ENCODE measurements at regions not wholly inside any gene's neighbourhood (a gene's known extent, or its start where the extent isn't known, plus 50 kb on each side); places are given as distances from the start of the nearest gene placed in this dataset.
"Not testable (repeated sequence)": the region's sequence is repeated elsewhere in the genome, so short reads cannot be mapped to it uniquely, and the experiment has no call there.

DNA sequence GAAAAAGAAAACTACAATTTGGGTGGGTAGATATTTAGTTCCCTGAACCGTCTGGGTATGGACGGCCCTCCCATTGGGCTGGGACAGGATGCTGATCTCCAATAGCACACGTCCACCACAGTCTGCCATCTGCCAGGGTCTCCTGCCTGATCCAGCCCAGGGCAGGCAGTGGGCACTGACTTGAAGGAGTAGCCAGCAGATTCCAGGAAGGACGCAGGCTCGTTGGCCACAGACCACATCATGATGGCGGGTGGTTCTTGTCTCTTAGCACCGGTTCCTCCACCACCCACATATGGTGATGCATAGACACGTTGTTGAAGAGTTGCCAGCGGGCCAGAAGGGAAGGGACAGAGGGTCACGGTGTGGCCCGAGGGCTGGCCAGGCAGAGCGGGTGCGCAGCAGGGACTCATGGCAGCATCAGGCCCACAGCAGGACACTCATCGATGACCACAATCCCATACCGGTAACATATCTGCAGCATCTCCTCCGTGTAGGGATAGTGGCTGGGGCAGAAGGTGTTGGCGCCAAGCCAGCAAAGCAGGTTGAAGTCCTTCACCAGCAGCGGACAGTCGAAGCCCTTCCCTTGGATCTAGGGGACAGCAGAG lies 155.8 kb upstream of the FAM174A start:
- DNase-seq (ENCODE audit: low spot score): not testable (repeated sequence)

DNA sequence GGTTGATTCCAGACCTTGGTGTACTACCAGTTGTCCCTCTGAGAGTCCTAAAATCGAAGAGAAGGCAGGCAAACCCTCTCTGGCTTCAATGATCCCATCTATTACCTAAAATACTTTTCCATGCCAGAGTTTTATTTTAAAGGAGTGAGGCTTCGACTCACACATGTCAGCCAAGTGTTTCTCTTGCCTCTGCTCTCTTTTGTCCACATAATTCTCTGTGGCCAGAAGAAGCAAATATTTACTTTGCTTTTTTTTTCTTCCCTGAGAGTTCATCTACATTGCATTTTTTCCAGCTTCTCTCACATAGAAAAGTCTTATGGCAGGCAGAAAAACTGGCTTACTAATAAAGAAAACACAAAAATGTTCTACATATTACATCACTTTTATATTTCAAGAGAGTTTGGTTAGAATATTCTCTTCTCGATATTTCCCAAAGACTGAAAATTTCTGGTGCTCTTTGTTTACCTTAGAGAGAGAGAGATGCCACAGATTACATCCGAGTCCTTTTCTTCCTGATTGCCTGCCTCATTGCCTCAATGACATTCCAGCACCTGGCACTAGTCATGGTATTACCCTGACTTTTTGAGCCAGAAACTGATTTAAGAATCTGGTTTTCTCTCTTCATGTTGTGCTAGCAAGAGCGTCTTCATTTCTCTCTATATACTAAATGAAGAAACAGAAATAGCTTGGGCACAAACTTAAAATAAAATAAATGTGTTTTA lies 170.3 kb upstream of the FAM174A start:
- DNase-seq (ENCODE audit: low spot score): not testable (repeated sequence)

DNA sequence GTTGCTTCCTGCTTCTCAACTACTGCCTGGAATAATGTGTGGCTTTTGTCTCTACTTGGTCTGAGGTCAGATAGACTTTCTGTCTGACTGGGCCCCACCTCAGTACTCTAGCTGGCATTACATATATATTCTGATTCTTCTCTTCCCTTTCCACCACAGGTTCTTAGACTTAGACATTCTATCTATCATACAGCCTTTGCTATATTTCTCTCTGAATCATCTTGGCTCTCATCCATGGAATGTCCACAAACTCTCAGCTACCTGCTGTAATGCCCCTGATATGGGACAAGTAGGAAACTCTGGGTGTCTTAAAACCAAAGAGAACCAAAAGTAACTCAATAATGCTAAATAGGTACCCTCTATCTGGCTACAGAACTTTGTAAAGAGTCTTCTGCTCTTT lies 170.8 kb upstream of the FAM174A start:
- DNase-seq (ENCODE audit: low spot score): not testable (repeated sequence)

DNA sequence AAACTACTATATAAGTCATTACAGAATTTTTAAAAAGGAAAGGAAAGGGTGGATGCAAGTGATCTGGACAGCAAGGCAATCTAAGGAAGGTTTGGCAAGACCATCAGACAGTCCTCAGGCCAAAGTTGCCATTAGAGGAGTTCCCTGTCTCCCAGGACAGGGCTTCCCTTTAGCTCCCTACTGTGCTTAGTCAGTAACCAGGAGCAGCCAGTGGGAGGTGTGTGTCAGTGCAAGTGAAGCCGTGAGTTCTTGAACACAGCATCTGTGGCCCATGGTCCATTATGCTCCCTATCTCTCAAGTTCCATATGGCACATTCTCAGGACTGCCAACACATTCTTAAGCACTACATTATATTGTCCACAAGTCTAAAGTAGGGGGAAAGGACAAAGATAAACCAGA lies 175.2 kb upstream of the FAM174A start:
- DNase-seq (ENCODE audit: low spot score): not testable (repeated sequence)

DNA sequence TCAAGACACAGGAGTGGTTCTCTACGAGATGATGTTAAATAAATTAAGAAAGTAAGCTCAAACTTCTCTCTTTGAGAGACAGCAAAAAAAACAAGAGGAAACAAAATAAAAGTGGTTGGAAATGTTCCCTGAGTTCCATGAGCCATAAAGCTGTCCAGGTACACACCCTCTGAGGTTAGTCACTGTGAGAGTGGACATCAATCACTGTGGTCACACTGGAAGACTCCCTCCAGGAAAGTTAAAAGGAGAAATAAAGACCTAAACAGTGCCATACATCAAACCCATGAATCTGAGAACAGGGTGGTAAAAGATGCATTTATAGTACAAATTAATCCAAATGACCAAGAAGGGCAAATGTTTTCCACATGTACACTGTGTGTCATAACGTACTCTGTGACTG lies 188.9 kb upstream of the FAM174A start:
- not testable (repeated sequence) for DNase-seq (ENCODE audit: low spot score)

DNA sequence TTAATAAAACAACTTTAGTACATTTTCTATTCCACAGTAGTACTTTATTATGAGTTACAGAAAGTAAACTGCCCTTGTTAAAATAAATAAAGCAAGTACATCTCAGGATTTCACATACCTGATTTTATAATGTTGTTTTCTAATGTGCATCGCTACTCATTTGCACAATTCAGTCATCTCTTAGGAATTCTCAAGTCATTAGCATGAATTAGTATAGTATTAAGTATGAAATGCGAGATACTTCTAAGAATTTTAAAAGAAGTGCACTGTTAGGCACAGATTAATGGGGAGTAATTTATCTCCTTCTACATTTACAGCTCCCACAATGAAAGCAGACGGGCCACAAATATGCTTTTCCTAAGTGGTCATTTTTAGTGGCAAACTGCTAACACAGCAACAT lies 193.7 kb upstream of the FAM174A start:
- DNase-seq (ENCODE audit: low spot score): not testable (repeated sequence)

DNA sequence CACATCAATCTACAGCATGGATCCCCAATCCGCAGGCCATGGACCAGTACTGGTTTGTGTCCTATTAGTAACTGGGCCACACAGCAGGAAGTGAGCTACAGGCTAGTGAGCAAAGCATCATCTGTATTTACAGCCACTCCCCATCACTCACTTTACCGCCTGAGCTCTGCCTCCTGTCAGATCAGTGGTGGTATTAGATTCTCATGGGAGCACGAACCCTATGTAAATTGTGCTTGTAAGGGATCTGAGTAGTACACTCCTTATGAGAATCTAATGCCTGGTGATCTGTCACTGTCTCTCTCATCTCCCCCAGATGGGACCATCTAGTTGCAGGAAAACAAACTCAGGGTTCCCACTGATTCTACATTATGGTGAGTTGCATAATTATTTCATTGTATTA lies 212.7 kb upstream of the FAM174A start:
- DNase-seq (ENCODE audit: low spot score): no peak

DNA sequence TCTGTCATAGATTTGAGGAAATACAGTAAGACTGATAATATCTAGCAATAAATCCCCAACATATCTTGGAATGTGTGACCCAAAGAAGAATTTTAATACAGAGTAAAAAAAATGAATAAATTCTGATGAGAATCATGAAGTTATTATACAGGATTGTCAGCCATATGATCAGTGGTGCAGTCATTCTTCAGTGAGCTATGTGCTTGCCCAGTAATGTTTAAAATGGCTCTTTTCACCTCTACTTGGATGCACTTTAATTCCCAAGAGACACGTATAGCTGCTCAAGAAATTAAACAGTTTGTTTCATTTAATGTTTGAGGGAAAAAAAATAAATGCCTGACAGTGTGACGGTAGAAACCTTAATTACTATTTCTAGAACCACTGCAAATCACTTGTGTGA lies 215.3 kb upstream of the FAM174A start:
- no peak for DNase-seq (ENCODE audit: low spot score)

DNA sequence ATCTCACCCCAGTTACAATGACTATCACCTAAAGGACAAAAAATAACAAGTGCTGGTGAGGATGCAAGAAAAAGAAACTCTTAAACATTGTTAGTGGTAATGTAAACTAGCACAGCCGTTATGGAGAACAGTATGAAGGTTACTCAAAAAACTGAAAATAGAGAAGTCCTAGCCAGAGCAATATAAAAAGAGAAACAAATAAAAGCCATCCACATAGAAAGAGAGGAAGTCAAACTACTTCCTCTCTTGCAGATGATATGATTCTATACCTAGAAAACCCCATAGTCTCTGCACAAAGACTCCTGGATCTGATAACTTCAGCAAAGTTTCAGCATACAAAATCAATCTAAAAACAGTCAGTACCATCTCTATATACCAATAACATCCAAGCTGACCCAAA lies 221.5 kb upstream of the FAM174A start:
- no peak for DNase-seq (ENCODE audit: low spot score)

DNA sequence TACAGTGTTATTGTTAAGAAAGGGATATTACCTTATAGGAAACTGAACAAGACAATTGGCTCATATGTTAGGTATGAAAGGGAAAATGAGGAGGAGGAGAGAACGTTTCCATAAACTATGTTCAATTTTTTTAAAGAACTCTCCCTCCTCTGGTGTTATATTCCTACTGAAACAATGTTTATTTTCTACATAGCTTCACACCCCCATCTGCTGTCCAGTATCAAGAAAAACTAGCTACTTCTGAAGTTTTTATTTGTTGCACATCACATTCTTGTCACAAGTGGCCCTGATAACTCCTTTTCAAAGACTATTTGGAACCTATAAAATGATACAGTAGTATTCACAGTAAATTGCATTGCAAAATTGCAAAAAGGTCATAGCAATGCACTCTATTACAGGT lies 223.4 kb upstream of the FAM174A start:
- peak; percentile 61 for DNase-seq (ENCODE audit: low spot score)

DNA sequence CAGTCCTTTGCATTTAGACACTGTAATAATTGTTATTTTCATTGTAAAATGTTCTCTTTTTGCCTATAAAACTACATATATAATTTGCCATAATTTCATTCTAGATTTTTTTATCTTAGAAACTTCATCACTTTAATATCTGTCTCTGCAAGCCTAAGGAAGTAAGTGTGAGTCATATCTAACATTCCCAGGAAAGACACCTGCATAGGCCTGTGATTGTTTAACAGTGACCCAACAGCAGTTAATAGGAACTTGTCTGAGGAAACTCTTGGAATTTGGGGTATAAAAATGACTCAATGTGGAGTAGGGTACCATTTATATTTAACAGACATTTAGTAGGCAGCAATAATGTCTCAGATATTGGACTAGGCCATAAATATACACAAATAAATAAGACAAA lies 229.2 kb upstream of the FAM174A start:
- no peak for DNase-seq (ENCODE audit: low spot score)

DNA sequence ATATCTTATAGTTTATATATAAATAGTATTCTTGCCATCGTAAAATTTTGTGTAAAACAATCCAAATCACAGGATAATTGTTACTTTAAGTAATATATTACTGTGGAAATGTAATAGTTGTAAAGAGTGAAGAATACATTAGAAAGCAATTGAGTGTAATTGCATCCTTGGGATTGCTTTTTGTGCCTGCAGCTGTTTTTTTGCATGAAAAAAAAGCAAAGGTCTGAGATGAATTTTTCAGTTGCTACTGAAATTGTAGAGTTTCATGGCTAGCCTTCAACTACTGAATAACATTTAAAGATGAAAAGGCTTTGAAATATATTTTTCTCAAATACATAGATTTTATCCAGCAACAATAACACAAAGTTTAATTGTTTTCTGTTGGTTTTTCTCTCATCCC lies 232.0 kb upstream of the FAM174A start:
- DNase-seq (ENCODE audit: low spot score): no peak

DNA sequence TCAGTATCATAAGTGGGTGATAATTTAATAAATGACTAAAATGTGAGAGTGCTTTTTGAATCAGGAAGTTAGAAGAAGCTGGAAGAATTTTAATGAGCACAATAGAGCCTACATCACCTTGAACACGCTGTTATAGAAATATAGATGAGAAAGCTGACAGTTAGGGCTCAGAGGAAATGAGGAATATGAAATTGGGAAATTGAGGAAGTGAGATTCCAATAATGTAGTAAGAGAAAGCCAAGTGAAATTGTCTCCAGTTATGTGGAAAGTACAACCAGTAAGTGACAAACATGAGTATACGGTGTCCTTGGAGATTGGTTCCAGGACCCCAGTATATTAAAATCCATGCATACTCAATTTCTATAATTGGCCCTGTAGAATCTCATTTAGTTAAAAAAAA lies 235.9 kb upstream of the FAM174A start:
- DNase-seq (ENCODE audit: low spot score): no peak

DNA sequence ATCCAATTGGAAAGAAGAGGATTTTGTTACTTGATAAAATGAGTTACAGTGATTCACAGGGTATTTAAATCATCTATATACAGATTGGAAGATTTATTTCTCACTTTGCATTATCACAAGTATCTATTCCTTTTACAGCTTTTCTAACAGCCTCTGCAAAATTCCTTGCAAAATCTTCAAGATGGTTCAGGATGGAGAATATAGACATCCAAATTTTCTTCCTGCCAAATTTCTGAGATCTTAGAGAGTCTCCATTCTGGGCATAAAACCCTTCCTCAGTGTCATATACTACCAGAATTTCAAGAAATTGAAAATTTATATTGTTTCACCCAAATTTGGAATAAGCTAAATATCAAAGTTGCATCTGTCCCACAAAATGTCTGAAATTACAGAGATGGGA lies 259.1 kb upstream of the FAM174A start:
- DNase-seq (ENCODE audit: low spot score): no peak

DNA sequence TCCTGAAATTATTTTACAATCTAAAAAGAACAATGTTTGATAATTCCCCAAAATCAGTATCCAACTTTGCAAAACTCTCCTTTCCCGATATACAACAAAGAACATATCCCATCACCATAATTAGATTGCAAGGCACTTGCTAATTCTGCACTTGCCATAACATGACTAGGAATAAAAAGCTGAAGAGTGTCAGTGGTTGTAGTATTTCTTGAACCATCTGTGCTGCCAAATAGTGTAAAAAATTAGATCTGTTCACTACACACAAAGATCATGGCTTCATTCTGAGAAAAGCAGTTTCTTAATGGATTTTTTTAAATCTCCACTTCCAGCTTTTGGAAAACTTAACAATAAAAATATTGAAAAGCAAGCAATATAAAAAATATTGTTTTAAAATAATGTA lies 259.5 kb upstream of the FAM174A start:
- no peak for DNase-seq (ENCODE audit: low spot score)

DNA sequence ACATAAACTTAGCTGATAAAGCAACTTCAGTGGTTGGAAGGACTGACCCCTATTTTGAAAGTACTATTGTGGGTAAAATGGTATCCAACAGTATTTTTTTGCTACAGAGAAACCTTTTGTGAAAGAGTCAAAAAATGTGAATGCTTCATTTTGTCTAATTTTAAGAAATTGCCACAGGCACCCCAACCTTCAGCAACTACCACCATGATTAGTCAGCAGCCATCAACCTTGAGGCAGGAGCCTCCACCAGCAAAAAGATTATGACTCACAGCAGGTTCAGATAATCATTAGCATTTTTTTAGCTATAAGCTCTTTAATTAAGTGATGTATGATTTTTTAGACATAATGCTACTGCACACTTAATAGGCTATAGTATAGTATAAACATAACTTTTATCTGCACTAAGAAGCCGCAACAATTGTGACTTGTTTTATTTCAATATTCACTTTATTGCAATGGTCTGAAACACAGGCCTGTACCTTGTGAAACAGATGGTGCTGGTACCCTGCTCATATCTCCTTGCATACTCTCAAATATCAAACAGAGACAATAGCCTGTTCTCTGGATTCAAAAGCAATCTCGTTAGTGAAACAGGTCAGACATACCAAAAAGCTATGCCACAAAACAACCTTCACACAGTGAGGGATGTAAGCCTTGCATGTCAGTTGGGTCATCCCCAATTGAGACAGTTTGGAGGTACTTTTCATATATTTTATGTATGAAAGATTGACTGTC lies 261.2 kb upstream of the FAM174A start:
- no peak for DNase-seq (ENCODE audit: low spot score)

DNA sequence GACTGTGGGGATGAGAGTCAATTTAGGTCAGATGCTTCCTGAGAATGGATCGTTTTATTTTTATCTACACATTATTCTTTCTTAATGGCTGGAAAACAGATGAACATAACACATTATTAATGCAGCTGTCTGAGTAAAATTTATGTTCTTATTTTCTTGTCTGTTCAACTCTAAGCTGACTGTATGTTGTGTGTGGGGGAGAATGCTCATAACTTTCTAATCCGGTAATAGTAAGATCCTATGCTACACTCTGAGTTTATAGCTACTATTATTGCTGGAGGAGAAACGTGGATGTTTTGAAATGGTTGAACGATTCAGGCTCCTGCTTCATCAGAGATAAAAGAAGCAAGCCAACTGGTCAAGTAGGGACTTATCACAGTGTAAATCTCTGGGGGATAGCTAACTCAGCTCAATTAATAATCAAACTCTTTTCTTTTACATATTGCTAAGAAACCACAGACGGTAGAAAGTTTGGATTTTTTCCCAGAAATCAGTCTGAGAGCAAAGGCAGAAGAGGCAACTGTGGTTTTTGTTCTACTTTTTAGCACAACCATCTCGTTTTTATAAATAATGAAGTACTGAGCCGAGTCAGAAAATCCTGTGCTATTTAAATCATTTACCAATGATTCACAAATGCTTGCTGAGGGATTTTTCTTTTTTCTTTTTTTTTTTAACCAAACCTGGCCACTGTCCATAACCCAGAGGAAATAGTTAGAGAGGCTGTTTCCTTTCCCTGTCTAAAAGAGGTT lies 265.0 kb upstream of the FAM174A start:
- DNase-seq (ENCODE audit: low spot score): no peak

DNA sequence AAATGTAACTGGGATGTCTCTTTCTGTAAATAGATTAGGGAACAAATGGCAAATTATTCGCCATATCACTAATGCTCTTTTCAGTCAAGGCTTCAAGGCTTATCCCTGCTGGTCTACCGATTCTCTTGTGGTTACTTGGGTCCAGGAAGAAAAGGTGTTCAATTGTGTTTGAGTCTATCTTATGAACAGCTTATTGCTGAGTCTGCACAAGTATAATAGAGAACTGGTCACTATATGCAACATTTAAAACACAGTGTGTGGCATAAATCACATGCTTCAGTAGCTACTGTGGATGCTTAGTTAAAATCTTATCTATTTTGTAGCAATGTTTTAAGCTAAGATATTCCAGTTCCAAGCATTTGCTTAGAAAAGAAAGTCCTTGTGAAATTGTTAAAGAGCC lies 274.2 kb upstream of the FAM174A start:
- no peak for DNase-seq (ENCODE audit: low spot score)

DNA sequence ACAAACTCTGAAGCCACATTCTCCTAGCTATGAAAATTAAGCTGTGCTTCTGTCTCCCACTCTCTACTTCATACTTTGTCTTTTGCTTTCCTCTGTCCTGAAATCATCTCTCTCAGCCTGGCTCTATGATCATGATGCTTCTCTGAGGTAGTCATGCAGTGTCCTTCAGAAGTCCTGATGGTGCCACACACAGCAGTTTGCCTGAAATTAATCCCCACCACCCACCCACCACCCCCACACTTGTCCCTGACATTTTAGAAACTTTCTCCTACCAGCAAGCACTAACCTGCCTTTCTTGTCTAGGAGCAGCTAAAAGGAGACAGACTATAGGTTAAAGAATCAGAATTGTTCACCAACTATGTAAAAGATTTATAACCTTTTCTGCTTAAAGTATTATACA lies 282.2 kb upstream of the FAM174A start:
- DNase-seq (ENCODE audit: low spot score): no peak

DNA sequence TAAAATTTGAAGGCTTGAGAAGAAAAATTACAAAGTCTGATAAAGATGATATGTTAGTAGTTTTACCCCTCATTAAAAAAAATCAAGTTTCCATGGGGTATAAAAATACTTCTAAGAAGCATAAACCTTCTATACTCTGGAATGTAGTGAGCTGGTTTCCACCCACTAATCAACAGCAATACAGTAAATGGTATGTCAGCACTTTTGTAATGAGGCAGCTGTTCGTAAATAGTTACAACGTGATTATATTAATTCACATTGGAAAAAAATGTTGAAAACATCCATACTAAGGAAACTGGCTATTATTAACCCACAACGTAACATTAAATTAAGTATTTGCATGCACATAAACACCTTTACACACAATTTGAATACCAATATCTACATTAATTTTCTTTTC lies 283.1 kb upstream of the FAM174A start:
- no peak for DNase-seq (ENCODE audit: low spot score)

DNA sequence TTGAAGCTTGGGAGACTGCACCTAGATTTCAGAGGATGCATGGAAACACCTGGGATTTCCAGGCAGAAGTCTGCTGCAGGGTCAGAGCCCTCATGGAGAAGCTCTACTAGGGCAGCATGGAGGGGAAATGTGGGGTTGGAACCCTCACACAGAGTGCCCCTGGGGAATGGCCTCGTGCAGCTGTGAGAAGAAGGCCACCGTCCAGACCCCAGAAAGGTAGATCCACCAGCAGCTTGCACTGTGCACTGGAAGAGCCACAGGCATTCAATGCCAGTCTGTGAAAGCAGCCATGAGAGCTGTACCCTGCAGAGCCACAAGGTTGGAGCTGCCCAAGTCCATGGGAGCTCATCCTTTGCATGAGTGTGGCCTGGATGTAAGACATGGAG lies 285.3 kb upstream of the FAM174A start:
- no peak for DNase-seq (ENCODE audit: low spot score)

DNA sequence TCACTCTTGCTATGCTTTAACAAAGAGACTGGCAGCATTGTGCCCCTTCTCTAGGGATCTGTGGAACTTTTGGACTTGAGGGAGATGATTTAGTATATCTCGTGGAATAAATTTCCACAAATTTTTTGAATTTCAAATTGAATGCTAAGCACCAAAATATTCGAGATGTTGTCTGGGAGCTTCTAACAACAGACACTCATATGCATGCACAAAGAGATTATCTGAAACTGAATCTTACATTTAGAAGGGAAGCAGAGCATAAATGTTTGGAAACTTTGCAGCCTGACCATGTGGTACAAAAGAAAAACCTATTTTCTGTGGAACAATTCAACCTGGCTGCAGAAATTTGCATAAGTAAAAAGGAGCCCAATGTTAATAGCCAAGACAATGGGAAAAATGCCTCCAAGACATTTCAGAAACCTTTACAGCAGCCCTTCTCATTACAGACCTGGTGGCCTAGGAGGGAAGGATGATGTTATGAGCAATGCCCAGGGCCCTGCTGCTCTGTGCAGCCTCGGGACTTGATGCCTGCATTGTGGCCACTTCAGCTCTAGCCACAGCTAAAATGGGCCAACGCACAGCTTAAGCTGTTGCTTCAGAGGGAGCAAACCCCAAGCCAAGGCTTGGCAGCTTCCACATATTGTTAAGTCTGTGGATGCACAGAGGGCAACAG lies 285.8 kb upstream of the FAM174A start:
- no peak for DNase-seq (ENCODE audit: low spot score)

Measured in RKO (cell line).